ENCODE measurements at regions not wholly inside any gene's neighbourhood (a gene's known extent, or its start where the extent isn't known, plus 50 kb on each side); places are given as distances from the start of the nearest gene placed in this dataset.
"Not testable (repeated sequence)": the region's sequence is repeated elsewhere in the genome, so short reads cannot be mapped to it uniquely, and the experiment has no call there.

- Mint-ChIP-seq H3K4me1 (ENCODE audit: low read depth) (no peaks in the 10 kb centered on the region), H3K4me3 (no peak overlapping the region), H3K9me3 (peaks cover 8% of the 10 kb centered on the region), H3K36me3 (ENCODE audit: low read depth) (peaks cover 1% of the 10 kb centered on the region), H3K27me3 (ENCODE audit: low read depth) (peaks cover 23% of the 10 kb centered on the region), H3K27ac (no peak overlapping the region)
- DNase-seq = no peak
- CTCF ChIA-PET = interaction anchor here (0.5 to 2.0 kb wide), 5 partner anchors 7 to 34 kb away, joined by 4 to 14 read pairs (median 6); no protein-coding TSS in a partner anchor
- intact Hi-C loops (cut with micrococcal nuclease) = loop anchor here (5.0 kb wide), 1 partner anchor 224 kb away; no protein-coding TSS in a partner anchor
These were observed 66.1 kb upstream of the PDZD8 start for GRCh38 chr10:117441361-117441760.

- CTCF ChIA-PET = no interaction called here
- no peaks in the 10 kb centered on the region for H3K4me1 Mint-ChIP-seq (ENCODE audit: low read depth)
- intact Hi-C loops (cut with micrococcal nuclease) = no loop called here
- H3K27me3 Mint-ChIP-seq (ENCODE audit: low read depth) = peaks cover 27% of the 10 kb centered on the region
- no peak overlapping the region for H3K4me3 Mint-ChIP-seq
- no peak for DNase-seq
- no peaks in the 10 kb centered on the region for H3K36me3 Mint-ChIP-seq (ENCODE audit: low read depth)
- no peaks in the 10 kb centered on the region for H3K9me3 Mint-ChIP-seq
- H3K27ac Mint-ChIP-seq = no peak overlapping the region
These were observed 64.1 kb upstream of the PDZD8 start for GRCh38 chr10:117439243-117439912.

- Mint-ChIP-seq H3K4me3 (no peak overlapping the region), H3K36me3 (ENCODE audit: low read depth) (no peaks in the 10 kb centered on the region), H3K4me1 (ENCODE audit: low read depth) (no peaks in the 10 kb centered on the region), H3K27ac (no peak overlapping the region), H3K9me3 (no peaks in the 10 kb centered on the region), H3K27me3 (ENCODE audit: low read depth) (peaks cover 25% of the 10 kb centered on the region)
- intact Hi-C loops (cut with micrococcal nuclease) = no loop called here
- DNase-seq = no peak
- CTCF ChIA-PET = interaction anchor here (1.9 kb wide), 1 partner anchor 216 kb away, joined by 7 read pairs; no protein-coding TSS in a partner anchor
These were observed 57.6 kb upstream of the PDZD8 start for GRCh38 chr10:117432866-117433265.

GRCh38 chr10:117431160-117431559 lies 55.9 kb upstream of the PDZD8 start:
- peaks cover 22% of the 10 kb centered on the region for H3K27me3 Mint-ChIP-seq (ENCODE audit: low read depth)
- no peak overlapping the region for H3K4me3 Mint-ChIP-seq
- H3K36me3 Mint-ChIP-seq (ENCODE audit: low read depth) = no peaks in the 10 kb centered on the region
- no peak overlapping the region for H3K27ac Mint-ChIP-seq
- CTCF ChIA-PET = interaction anchor here (1.1 to 1.9 kb wide), 3 partner anchors 11 to 214 kb away, joined by 5 to 7 read pairs (median 6); no protein-coding TSS in a partner anchor
- intact Hi-C loops (cut with micrococcal nuclease) = no loop called here
- DNase-seq = no peak
- no peaks in the 10 kb centered on the region for H3K4me1 Mint-ChIP-seq (ENCODE audit: low read depth)
- no peaks in the 10 kb centered on the region for H3K9me3 Mint-ChIP-seq

- H3K4me3 Mint-ChIP-seq; H3K36me3 Mint-ChIP-seq (ENCODE audit: low read depth); H3K4me1 Mint-ChIP-seq (ENCODE audit: low read depth); H3K9me3 Mint-ChIP-seq; DNase-seq; H3K27ac Mint-ChIP-seq; intact Hi-C loops (cut with micrococcal nuclease): not testable (repeated sequence)
- CTCF ChIA-PET = interaction anchor here (1.1 to 1.2 kb wide), 2 partner anchors 12 to 214 kb away, joined by 3 read pairs; no protein-coding TSS in a partner anchor
- H3K27me3 Mint-ChIP-seq (ENCODE audit: low read depth) = peaks cover 22% of the 10 kb centered on the region
These were observed 55.3 kb upstream of the PDZD8 start for GRCh38 chr10:117430535-117430934.

- Mint-ChIP-seq H3K4me3 (no peak overlapping the region), H3K4me1 (ENCODE audit: low read depth) (no peaks in the 10 kb centered on the region), H3K36me3 (ENCODE audit: low read depth) (no peaks in the 10 kb centered on the region), H3K27ac (no peak overlapping the region), H3K27me3 (ENCODE audit: low read depth) (peaks cover 20% of the 10 kb centered on the region), H3K9me3 (no peaks in the 10 kb centered on the region)
- intact Hi-C loops (cut with micrococcal nuclease) = no loop called here
- no peak for DNase-seq
- CTCF ChIA-PET = interaction anchor here (1.1 to 1.2 kb wide), 2 partner anchors 13 to 213 kb away, joined by 3 read pairs; no protein-coding TSS in a partner anchor
These were observed 54.5 kb upstream of the PDZD8 start for GRCh38 chr10:117429643-117430265.

- Mint-ChIP-seq H3K4me3 (no peak overlapping the region), H3K9me3 (no peaks in the 10 kb centered on the region), H3K27me3 (ENCODE audit: low read depth) (peaks cover 5% of the 10 kb centered on the region), H3K4me1 (ENCODE audit: low read depth) (no peaks in the 10 kb centered on the region), H3K36me3 (ENCODE audit: low read depth) (no peaks in the 10 kb centered on the region), H3K27ac (no peak overlapping the region)
- DNase-seq = no peak
- CTCF ChIA-PET = interaction anchor here (0.8 to 2.7 kb wide), 2 partner anchors 16 to 211 kb away, joined by 4 to 7 read pairs; no protein-coding TSS in a partner anchor
- intact Hi-C loops (cut with micrococcal nuclease) = no loop called here
These were observed 52.1 kb upstream of the PDZD8 start for GRCh38 chr10:117427356-117427755.

GRCh38 chr10:117425974-117426566 lies 50.8 kb upstream of the PDZD8 start:
- Mint-ChIP-seq H3K27me3 (ENCODE audit: low read depth) (peaks cover 3% of the 10 kb centered on the region), H3K9me3 (peaks cover 2% of the 10 kb centered on the region), H3K27ac (no peak overlapping the region), H3K4me1 (ENCODE audit: low read depth) (no peaks in the 10 kb centered on the region), H3K36me3 (ENCODE audit: low read depth) (no peaks in the 10 kb centered on the region), H3K4me3 (no peak overlapping the region)
- intact Hi-C loops (cut with micrococcal nuclease) = no loop called here
- CTCF ChIA-PET = no interaction called here
- DNase-seq = no peak

- H3K27ac Mint-ChIP-seq = no peak overlapping the region
- intact Hi-C loops (cut with micrococcal nuclease) = no loop called here
- H3K36me3 Mint-ChIP-seq (ENCODE audit: low read depth) = no peaks in the 10 kb centered on the region
- H3K9me3 Mint-ChIP-seq = peaks cover 4% of the 10 kb centered on the region
- H3K4me1 Mint-ChIP-seq (ENCODE audit: low read depth) = no peaks in the 10 kb centered on the region
- no peak overlapping the region for H3K4me3 Mint-ChIP-seq
- DNase-seq = no peak
- peaks cover 5% of the 10 kb centered on the region for H3K27me3 Mint-ChIP-seq (ENCODE audit: low read depth)
- CTCF ChIA-PET = interaction anchor here (0.8 kb wide), 1 partner anchor 17 kb away, joined by 6 read pairs; no protein-coding TSS in a partner anchor
These were observed 49.8 kb upstream of the PDZD8 start for GRCh38 chr10:117424883-117425649.
